CD4-positive, alpha-beta T cell treated with Interleukin-1 beta for 1 hour (primary cell): ENCODE measurements at regions not wholly inside any gene's neighbourhood (a gene's known extent, or its start where the extent isn't known, plus 50 kb on each side); places are given as distances from the start of the nearest gene placed in this dataset.

ENCODE experiments used
- DNase-seq, 2 donors: peaks; one replicate each; pipeline ENCODE4 v3.0.0-alpha.2; 2020 to 2022

- no peak for DNase-seq
Observed at GRCh38 chr2:185152186-185152585, 553.9 kb downstream of the ZNF804A start.

GRCh38 chr2:185161701-185162100, 563.4 kb downstream of the ZNF804A start:
- DNase-seq: no peak

GRCh38 chr2:185174353-185174752, 564.3 kb upstream of the FSIP2 start:
- DNase-seq: no peak

- DNase-seq: no peak
Observed at GRCh38 chr2:185179743-185180142, 558.9 kb upstream of the FSIP2 start.

GRCh38 chr2:185181901-185182300, 556.7 kb upstream of the FSIP2 start:
- no peak for DNase-seq

GRCh38 chr2:185185044-185185443, 553.6 kb upstream of the FSIP2 start:
- no peak for DNase-seq

GRCh38 chr2:185187421-185187820, 551.2 kb upstream of the FSIP2 start:
- DNase-seq: no peak

GRCh38 chr2:185188656-185189055, 549.9 kb upstream of the FSIP2 start:
- no peak for DNase-seq

- DNase-seq: no peak
Observed at GRCh38 chr2:185201063-185201462, 537.5 kb upstream of the FSIP2 start.

GRCh38 chr2:185202381-185202780, 536.2 kb upstream of the FSIP2 start:
- no peak for DNase-seq

- DNase-seq: no peak
Observed at GRCh38 chr2:185202945-185203528, 535.6 kb upstream of the FSIP2 start.

GRCh38 chr2:185208261-185208660, 530.3 kb upstream of the FSIP2 start:
- no peak for DNase-seq

- DNase-seq: no peak
Observed at GRCh38 chr2:185215497-185215896, 523.1 kb upstream of the FSIP2 start.

GRCh38 chr2:185219981-185220380, 518.6 kb upstream of the FSIP2 start:
- DNase-seq: no peak

- no peak for DNase-seq
Observed at GRCh38 chr2:185222311-185222710, 516.3 kb upstream of the FSIP2 start.

- no peak for DNase-seq
Observed at GRCh38 chr2:185227391-185227790, 511.2 kb upstream of the FSIP2 start.

- DNase-seq: no peak
Observed at GRCh38 chr2:185239491-185239890, 499.1 kb upstream of the FSIP2 start.

- DNase-seq: no peak
Observed at GRCh38 chr2:185240796-185241195, 497.8 kb upstream of the FSIP2 start.

GRCh38 chr2:185241556-185241955, 497.0 kb upstream of the FSIP2 start:
- no peak for DNase-seq

GRCh38 chr2:185242462-185242861, 496.1 kb upstream of the FSIP2 start:
- no peak for DNase-seq

- no peak for DNase-seq
Observed at GRCh38 chr2:185245216-185245615, 493.4 kb upstream of the FSIP2 start.

GRCh38 chr2:185245806-185246205, 492.8 kb upstream of the FSIP2 start:
- DNase-seq: no peak

GRCh38 chr2:185246717-185247116, 491.9 kb upstream of the FSIP2 start:
- DNase-seq: no peak

GRCh38 chr2:185255566-185255965, 483.0 kb upstream of the FSIP2 start:
- no peak for DNase-seq

- DNase-seq: no peak
Observed at GRCh38 chr2:185265747-185266146, 472.9 kb upstream of the FSIP2 start.

GRCh38 chr2:185268651-185269050, 470.0 kb upstream of the FSIP2 start:
- no peak for DNase-seq
